SK-N-MC (cell line): ENCODE measurements at regions not wholly inside any gene's neighbourhood (a gene's known extent, or its start where the extent isn't known, plus 50 kb on each side); places are given as distances from the start of the nearest gene placed in this dataset.

Experiments
- EZH2 ChIP-seq: fragments of 200-600 bp; sonication (generic); IDR thresholded peaks from one replicate; pipeline ENCODE4 v1.6.1; 2017; ENCODE audit warnings: antibody characterized with exemption
- FOXP2 ChIP-seq: optimal IDR thresholded peaks from 2 replicates; pipeline ENCODE3; 2011; ENCODE audit warnings: mild to moderate bottlenecking, moderate library complexity; ENCODE audit not compliant: insufficient read depth; ENCODE audit errors: extremely low read length, control extremely low read depth
- POLR2AphosphoS5 ChIP-seq: IDR thresholded peaks from 2 replicates; pipeline ENCODE4 v1.6.1; 2012; ENCODE audit warnings: mild to moderate bottlenecking, low read depth, low read length, borderline replicate concordance

DNA sequence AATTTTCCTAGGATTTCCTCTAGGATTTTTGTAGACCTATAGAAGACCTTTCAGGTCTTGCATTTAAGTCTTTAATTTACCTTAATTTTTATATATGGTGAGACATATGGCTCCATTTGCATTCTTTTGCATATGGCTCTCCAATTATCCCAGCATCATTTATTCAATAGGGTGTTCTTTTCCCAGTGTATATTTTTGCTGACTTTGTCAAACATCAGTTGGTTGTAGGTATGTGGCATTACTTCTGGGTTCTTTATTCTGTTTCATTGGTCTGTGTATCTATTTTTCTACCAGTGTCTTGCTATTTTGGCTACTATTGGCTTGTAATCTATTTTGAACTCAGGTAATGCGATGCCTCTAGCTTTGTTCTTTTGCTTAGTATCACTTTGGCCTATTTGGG lies 239.8 kb upstream of the CNTNAP5 start:
- TF ChIP-seq EZH2: no peak
- no peak for TF ChIP-seq POLR2AphosphoS5
- no peak for TF ChIP-seq FOXP2
